GM12878 (cell line): ENCODE measurements at regions not wholly inside any gene's neighbourhood (a gene's known extent, or its start where the extent isn't known, plus 50 kb on each side); places are given as distances from the start of the nearest gene placed in this dataset.

Experiments used
- ATAC-seq: fragments of 200-7000 bp; cut with Tn5 transposase; 3 replicates; pipeline ENCODE4 v1.9.1; 2020; ENCODE audit warnings: mild to moderate bottlenecking, moderate library complexity
- BruUV-seq: library from RNA; stranded (reverse); fragments of 400-500 nt; replicated peaks from 2 replicates; lab custom pipeline; 2021; lab: Mats Ljungman, UMichigan
- CTCF ChIA-PET: fragments of 300-600 bp; sonication (Branson Sonifier 250); formaldehyde crosslinking; extraction: SDS; loops from one replicate; lab custom pipeline; 2021; ENCODE audit warnings: inconsistent platforms; lab: Yijun Ruan, JAX
- POLR2A ChIA-PET: fragments of 350-600 bp; formaldehyde crosslinking; extraction: SDS; loops from one replicate; lab custom pipeline; 2021; ENCODE audit warnings: inconsistent platforms; lab: Charles Lee
- RAD21 ChIA-PET: fragments of 300-600 bp; sonication (Branson Sonifier 250); formaldehyde crosslinking; loops from one replicate; lab custom pipeline; 2023; ENCODE audit warnings: antibody characterized with exemption; ENCODE audit not compliant: unreplicated experiment; lab: Charles Lee
- SMC1A ChIA-PET: fragments of 300-600 bp; sonication (Branson Sonifier 250); formaldehyde crosslinking; loops from one replicate; lab custom pipeline; 2023; ENCODE audit not compliant: unreplicated experiment, uncharacterized antibody; lab: Charles Lee
- DNase-seq: peaks from one replicate; pipeline ENCODE4 v3.0.0-alpha.2; 2011; ENCODE audit warnings: low read depth, low spot score
- FAIRE-seq: peaks from 3 replicates; lab custom pipeline; 2011; peaks lifted over from hg19 to GRCh38; lab: Jason Lieb, UNC
- H2AFZ ChIP-seq: 2 replicates; pipeline ENCODE4 v1.6.0; 2011; ENCODE audit warnings: low read depth, low read length, control low read depth; ENCODE audit not compliant: control insufficient read depth
- H3K27ac ChIP-seq: 2 replicates; pipeline ENCODE4 v1.5.1; 2011; ENCODE audit warnings: control low read depth; ENCODE audit not compliant: control insufficient read depth, insufficient read depth
- H3K27me3 ChIP-seq, 2 experiments: replicated peaks in 1 of 2; 2 replicates each; pipeline versions ENCODE4 v1.6.0 to v1.6.1; 2011; ENCODE audit warnings: low read length in 1 of 2; ENCODE audit not compliant: control insufficient read depth in 2 of 2, insufficient read depth in 2 of 2
- H3K36me3 ChIP-seq, 2 experiments: 2 replicates each; pipeline ENCODE4 v1.5.1; 2011; ENCODE audit warnings: low read length in 1 of 2; ENCODE audit not compliant: control insufficient read depth in 2 of 2, insufficient read depth in 2 of 2
- H3K4me1 ChIP-seq: 2 replicates; pipeline ENCODE4 v1.6.1; 2011; ENCODE audit warnings: mild to moderate bottlenecking, low read length, moderate library complexity, mixed read lengths; ENCODE audit not compliant: control insufficient read depth, insufficient read depth
- H3K4me2 ChIP-seq: 2 replicates; pipeline ENCODE4 v1.6.0; 2011; ENCODE audit warnings: control low read depth; ENCODE audit not compliant: control insufficient read depth, insufficient read depth
- H3K4me3 ChIP-seq: fragments of 200-600 bp; sonication (generic); 2 replicates; pipeline ENCODE4 v1.5.1; 2016
- H3K79me2 ChIP-seq: 2 replicates; pipeline ENCODE4 v1.6.0; 2011; ENCODE audit warnings: low read length; ENCODE audit not compliant: control insufficient read depth, insufficient read depth
- H3K9ac ChIP-seq: 2 replicates; pipeline ENCODE4 v1.8.0; 2011; ENCODE audit warnings: low read length, control low read depth, mixed read lengths; ENCODE audit not compliant: control insufficient read depth, insufficient read depth
- H3K9me3 ChIP-seq: replicated peaks from 3 replicates; pipeline ENCODE4 v1.5.1; 2011; ENCODE audit warnings: mild to moderate bottlenecking, low read length; ENCODE audit not compliant: control insufficient read depth, insufficient read depth
- H4K20me1 ChIP-seq: 2 replicates; pipeline ENCODE4 v1.6.0; 2011; ENCODE audit not compliant: control insufficient read depth, insufficient read depth
- BHLHE40 ChIP-seq, 2 experiments: fragments of 450-650 bp in 1 of 2; IDR thresholded peaks; 2 replicates each; pipeline ENCODE4 v1.6.1; 2011 to 2017; ENCODE audit warnings: low read depth in 2 of 2, borderline replicate concordance in 1 of 2, improper control_type of control experiment in 1 of 2, low read length in 1 of 2, mild to moderate bottlenecking in 1 of 2
- BRCA1 ChIP-seq: IDR thresholded peaks from 2 replicates; pipeline ENCODE4 v1.6.1; 2011; ENCODE audit warnings: low read depth, low read length, improper control_type of control experiment
- CHD1 ChIP-seq: IDR thresholded peaks from 2 replicates; pipeline ENCODE4 v1.6.1; 2012; ENCODE audit warnings: low read depth, low read length, improper control_type of control experiment
- HDGF ChIP-seq: fragments of 450-650 bp; IDR thresholded peaks from 2 replicates; pipeline ENCODE4 v1.6.1; 2016; ENCODE audit warnings: antibody characterized with exemption
- JUND ChIP-seq: IDR thresholded peaks from 2 replicates; pipeline ENCODE4 v1.6.1; 2012; ENCODE audit warnings: low read depth, mild to moderate bottlenecking, low read length, improper control_type of control experiment, moderate library complexity
- MEF2A ChIP-seq: IDR thresholded peaks from 2 replicates; pipeline ENCODE4 v1.6.1; 2011; ENCODE audit warnings: low read depth, mild to moderate bottlenecking, low read length, moderate library complexity; ENCODE audit not compliant: insufficient read depth
- MXI1 ChIP-seq: fragments of 150-350 bp; IDR thresholded peaks from 2 replicates; pipeline ENCODE4 v1.6.1; 2011; ENCODE audit warnings: low read depth, mild to moderate bottlenecking, inconsistent platforms, low read length, improper control_type of control experiment
- MYB ChIP-seq: fragments of 150-350 bp; IDR thresholded peaks from 2 replicates; pipeline ENCODE4 v1.6.1; 2014; ENCODE audit warnings: mild to moderate bottlenecking, low read depth, low read length, borderline replicate concordance
- SMARCA5 ChIP-seq: fragments of 450-650 bp; IDR thresholded peaks from 2 replicates; pipeline ENCODE4 v1.6.1; 2017; ENCODE audit warnings: mild to moderate bottlenecking
- SREBF2 ChIP-seq: IDR thresholded peaks from 2 replicates; pipeline ENCODE4 v1.6.1; 2012; ENCODE audit warnings: mild to moderate bottlenecking, low read length
- SRF ChIP-seq, 2 experiments: IDR thresholded peaks; 2 replicates each; pipeline ENCODE4 v1.6.1; 2011; ENCODE audit warnings: low read depth in 2 of 2, low read length in 2 of 2, mild to moderate bottlenecking in 1 of 2, moderate library complexity in 1 of 2
- SUPT20H ChIP-seq: IDR thresholded peaks from 2 replicates; pipeline ENCODE4 v1.6.1; 2011; ENCODE audit warnings: low read depth, mild to moderate bottlenecking, low read length, moderate library complexity, borderline replicate concordance; ENCODE audit not compliant: control insufficient read depth
- WRNIP1 ChIP-seq: IDR thresholded peaks from 2 replicates; pipeline ENCODE4 v1.6.1; 2011; ENCODE audit warnings: low read depth, low read length, improper control_type of control experiment, borderline replicate concordance
- YY1 ChIP-seq: IDR thresholded peaks from 2 replicates; pipeline ENCODE4 v1.6.1; 2011; ENCODE audit warnings: low read depth, mild to moderate bottlenecking, low read length
- ZNF687 ChIP-seq: fragments of 450-650 bp; IDR thresholded peaks from 2 replicates; pipeline ENCODE4 v1.6.1; 2017; ENCODE audit warnings: mild to moderate bottlenecking, moderate library complexity
- WGBS: methylation state at CpG from one replicate; pipeline ENCODE4 v1.1.6; 2016; ENCODE audit warnings: low lambda C conversion rate; ENCODE audit not compliant: insufficient replicate concordance, insufficient coverage; ENCODE audit errors: missing lambda C conversion rate; 5-methylcytosine and 5-hydroxymethylcytosine counted together
- in situ Hi-C: fragments of 300-500 bp; cut with MboI; formaldehyde crosslinking; loops from 9 replicates; pipeline ENCODE4 v1.14.3; 2018; ENCODE audit warnings: mixed read lengths
- intact Hi-C: fragments of 100-400 bp; cut with micrococcal nuclease; formaldehyde crosslinking; loops from one replicate; pipeline ENCODE4 v1.14.2; 2022; ENCODE audit not compliant: unreplicated experiment
- TF ChIP-seq, protein P1 (sequence below): IDR thresholded peaks from 2 replicates; pipeline ENCODE4 v1.6.1; 2012; ENCODE audit warnings: improper control_type of control experiment, low read depth, low read length; ENCODE audit not compliant: insufficient replicate concordance

- TF ChIP-seq BHLHE40 (IDR thresholded peaks at IDR 0.05; ENCODE audit: borderline replicate concordance in 1 of 2, low read depth in 2 of 2, low read length in 1 of 2) (no peak), HDGF (no peak), SREBF2 (no peak), WRNIP1 (no peak), JUND (no peak)
- TF ChIP-seq, protein P1, sequence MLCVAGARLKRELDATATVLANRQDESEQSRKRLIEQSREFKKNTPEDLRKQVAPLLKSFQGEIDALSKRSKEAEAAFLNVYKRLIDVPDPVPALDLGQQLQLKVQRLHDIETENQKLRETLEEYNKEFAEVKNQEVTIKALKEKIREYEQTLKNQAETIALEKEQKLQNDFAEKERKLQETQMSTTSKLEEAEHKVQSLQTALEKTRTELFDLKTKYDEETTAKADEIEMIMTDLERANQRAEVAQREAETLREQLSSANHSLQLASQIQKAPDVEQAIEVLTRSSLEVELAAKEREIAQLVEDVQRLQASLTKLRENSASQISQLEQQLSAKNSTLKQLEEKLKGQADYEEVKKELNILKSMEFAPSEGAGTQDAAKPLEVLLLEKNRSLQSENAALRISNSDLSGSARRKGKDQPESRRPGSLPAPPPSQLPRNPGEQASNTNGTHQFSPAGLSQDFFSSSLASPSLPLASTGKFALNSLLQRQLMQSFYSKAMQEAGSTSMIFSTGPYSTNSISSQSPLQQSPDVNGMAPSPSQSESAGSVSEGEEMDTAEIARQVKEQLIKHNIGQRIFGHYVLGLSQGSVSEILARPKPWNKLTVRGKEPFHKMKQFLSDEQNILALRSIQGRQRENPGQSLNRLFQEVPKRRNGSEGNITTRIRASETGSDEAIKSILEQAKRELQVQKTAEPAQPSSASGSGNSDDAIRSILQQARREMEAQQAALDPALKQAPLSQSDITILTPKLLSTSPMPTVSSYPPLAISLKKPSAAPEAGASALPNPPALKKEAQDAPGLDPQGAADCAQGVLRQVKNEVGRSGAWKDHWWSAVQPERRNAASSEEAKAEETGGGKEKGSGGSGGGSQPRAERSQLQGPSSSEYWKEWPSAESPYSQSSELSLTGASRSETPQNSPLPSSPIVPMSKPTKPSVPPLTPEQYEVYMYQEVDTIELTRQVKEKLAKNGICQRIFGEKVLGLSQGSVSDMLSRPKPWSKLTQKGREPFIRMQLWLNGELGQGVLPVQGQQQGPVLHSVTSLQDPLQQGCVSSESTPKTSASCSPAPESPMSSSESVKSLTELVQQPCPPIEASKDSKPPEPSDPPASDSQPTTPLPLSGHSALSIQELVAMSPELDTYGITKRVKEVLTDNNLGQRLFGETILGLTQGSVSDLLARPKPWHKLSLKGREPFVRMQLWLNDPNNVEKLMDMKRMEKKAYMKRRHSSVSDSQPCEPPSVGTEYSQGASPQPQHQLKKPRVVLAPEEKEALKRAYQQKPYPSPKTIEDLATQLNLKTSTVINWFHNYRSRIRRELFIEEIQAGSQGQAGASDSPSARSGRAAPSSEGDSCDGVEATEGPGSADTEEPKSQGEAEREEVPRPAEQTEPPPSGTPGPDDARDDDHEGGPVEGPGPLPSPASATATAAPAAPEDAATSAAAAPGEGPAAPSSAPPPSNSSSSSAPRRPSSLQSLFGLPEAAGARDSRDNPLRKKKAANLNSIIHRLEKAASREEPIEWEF, result no peak
- TF ChIP-seq, all 136 proteins: peak for 0
Observed at GRCh38 chr10:78724846-78725245, 343.9 kb upstream of the ZMIZ1 start (continued).

DNA sequence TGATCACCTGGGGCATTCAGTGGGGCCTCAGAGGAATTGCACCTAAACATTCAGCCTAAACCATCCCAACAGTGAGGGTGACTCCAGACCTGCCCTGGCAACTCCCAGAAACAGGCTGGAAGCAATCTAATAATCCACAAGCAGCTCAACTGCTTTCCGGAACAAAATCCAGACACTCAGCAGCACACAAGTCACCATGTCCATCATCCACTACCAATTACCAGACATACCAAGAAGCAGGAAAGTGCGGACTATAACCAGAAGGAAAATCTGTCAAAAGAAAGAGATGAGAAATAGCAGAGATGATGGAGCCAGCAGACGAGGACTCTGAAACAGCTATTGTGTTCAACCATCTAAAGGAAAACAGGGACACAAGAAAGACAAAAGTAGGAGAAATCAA lies 342.6 kb upstream of the ZMIZ1 start:
- RAD21 ChIA-PET, result no interaction called here
- TF ChIP-seq SUPT20H (no peak), CHD1 (no peak), MYB (no peak), MEF2A (no peak), SRF (IDR thresholded peaks at IDR 0.05; ENCODE audit: low read depth in 2 of 2, low read length in 2 of 2) (no peak), BRCA1 (no peak), YY1 (no peak), SMARCA5 (no peak), ZNF687 (no peak), MXI1 (no peak)
- SMC1A ChIA-PET, result no interaction called here
- WGBS, result 57% methylated on average over 3 of the region's 3 CpGs
- ATAC-seq (no peak), FAIRE-seq (no peak), DNase-seq (no peak)
- H3K9ac ChIP-seq, result no peak overlapping the region
- H3K27ac ChIP-seq, result no peak overlapping the region
- intact Hi-C loops (no loop called here), in situ Hi-C loops (no loop called here)
- CTCF ChIA-PET, result no interaction called here
- H3K36me3 ChIP-seq, result no peaks in the 10 kb centered on the region
- no TSS peak for BruUV-seq
- no peak overlapping the region for H2AFZ ChIP-seq
- H3K79me2 ChIP-seq, result no peaks in the 10 kb centered on the region
- no peak overlapping the region for H3K4me2 ChIP-seq
- H3K4me1 ChIP-seq, result no peaks in the 10 kb centered on the region
- POLR2A ChIA-PET, result no interaction called here
- no peak overlapping the region for H3K4me3 ChIP-seq
- peaks cover 0 to 3% of the 10 kb centered on the region in 2 experiments; a peak in 2 of 4 replicates for H3K27me3 ChIP-seq
- H4K20me1 ChIP-seq, result no peaks in the 10 kb centered on the region
- H3K9me3 ChIP-seq, result no peaks in the 10 kb centered on the region
